B cell (primary cell): ENCODE measurements at regions not wholly inside any gene's neighbourhood (a gene's known extent, or its start where the extent isn't known, plus 50 kb on each side); places are given as distances from the start of the nearest gene placed in this dataset.

Source experiments
- ATAC-seq: fragments of 200-7000 bp; cut with Tn5 transposase; one replicate; pipeline ENCODE4 v1.10.0; 2021; ENCODE audit warnings: low read depth, mild to moderate bottlenecking, moderate number of reproducible peaks, moderate library complexity
- CTCF ChIA-PET: fragments of 350-600 bp; sonication (Branson Sonifier 250); formaldehyde crosslinking; loops from one replicate; lab custom pipeline; 2021; ENCODE audit warnings: antibody characterized with exemption, inconsistent platforms; lab: Charles Lee
- POLR2A ChIA-PET: fragments of 350-600 bp; sonication (Branson Sonifier 250); formaldehyde crosslinking; loops from one replicate; lab custom pipeline; 2021; ENCODE audit warnings: antibody characterized with exemption; lab: Charles Lee
- DNase-seq: peaks from one replicate; pipeline ENCODE4 v3.0.0; 2013
- H2AFZ ChIP-seq: 2 replicates; pipeline ENCODE4 v1.6.1; 2012; ENCODE audit warnings: mild to moderate bottlenecking, low read depth, low read length; ENCODE audit not compliant: insufficient read depth, poor library complexity, severe bottlenecking
- H3K27ac ChIP-seq, 2 donors: 1 replicate in 1 of 2; 2 replicates in 1 of 2; pipeline ENCODE4 v1.5.1; 2012 to 2013; ENCODE audit warnings: low read length in 2 of 2, mild to moderate bottlenecking in 2 of 2, moderate library complexity in 1 of 2
- H3K27me3 ChIP-seq, 4 experiments: fragments of 200-600 bp in 1 of 4; sonication (generic) in 1 of 4; replicated peaks in 1 of 4; 1 replicate in 2 of 4; 2 replicates in 2 of 4; pipeline versions ENCODE4 v1.6.1 to v1.7.0; 2013 to 2016; ENCODE audit warnings: low read length in 3 of 4, mild to moderate bottlenecking in 2 of 4, mixed read lengths in 1 of 4, moderate library complexity in 1 of 4; ENCODE audit not compliant: insufficient read depth in 4 of 4, control insufficient read depth in 3 of 4; ENCODE audit errors: control extremely low read depth in 1 of 4
- H3K36me3 ChIP-seq, 2 experiments: replicated peaks in 1 of 2; 1 replicate in 1 of 2; 2 replicates in 1 of 2; pipeline versions ENCODE4 v1.6.1 to v1.7.1; 2013; ENCODE audit warnings: low read length in 1 of 2; ENCODE audit not compliant: insufficient read depth in 2 of 2, control insufficient read depth in 1 of 2; ENCODE audit errors: control extremely low read depth in 1 of 2, extremely low read depth in 1 of 2
- H3K4me1 ChIP-seq, 2 donors: fragments of 200-600 bp in 1 of 2; sonication (generic) in 1 of 2; 1 replicate in 1 of 2; 2 replicates in 1 of 2; pipeline versions ENCODE4 v1.5.1 to v1.6.1; 2013 to 2017; ENCODE audit warnings: low read length in 2 of 2; ENCODE audit not compliant: control insufficient read depth in 2 of 2, insufficient read depth in 2 of 2
- H3K4me2 ChIP-seq: replicated peaks from 2 replicates; pipeline ENCODE3; 2012; ENCODE audit warnings: mild to moderate bottlenecking, low read depth, low read length; ENCODE audit not compliant: poor library complexity, severe bottlenecking
- H3K4me3 ChIP-seq, 5 experiments: fragments of 200-600 bp in 1 of 5; sonication (generic) in 1 of 5; 1 replicate in 3 of 5; 2 replicates in 2 of 5; pipeline versions ENCODE4 v1.5.1 to v1.7.0; 2011 to 2016; ENCODE audit warnings: low read length in 4 of 5, mild to moderate bottlenecking in 4 of 5, low read depth in 2 of 5, control low read depth in 1 of 5, moderate library complexity in 1 of 5; ENCODE audit not compliant: insufficient read depth in 1 of 5; ENCODE audit errors: control extremely low read depth in 1 of 5, extremely low read depth in 1 of 5
- H3K79me2 ChIP-seq: fragments of 200-600 bp; sonication (generic); one replicate; pipeline ENCODE4 v1.6.0; 2016; ENCODE audit warnings: low read length; ENCODE audit not compliant: control insufficient read depth, insufficient read depth
- H3K9ac ChIP-seq: fragments of 200-600 bp; sonication (generic); 2 replicates; pipeline ENCODE4 v1.6.1; 2017; ENCODE audit warnings: mild to moderate bottlenecking, low read length, moderate library complexity
- H3K9me3 ChIP-seq, 3 donors: one replicate each; pipeline versions ENCODE4 v1.6.1 to v1.7.1; 2013; ENCODE audit warnings: low read length in 2 of 3; ENCODE audit not compliant: control insufficient read depth in 2 of 3, insufficient read depth in 1 of 3; ENCODE audit errors: control extremely low read depth in 1 of 3
- H4K20me1 ChIP-seq: 2 replicates; pipeline ENCODE4 v1.6.0; 2012; ENCODE audit warnings: mild to moderate bottlenecking, low read length; ENCODE audit not compliant: insufficient read depth, control insufficient read depth, poor library complexity, severe bottlenecking
- H3K27ac Mint-ChIP-seq: one replicate; pipeline ENCODE4 v1.8.0; 2021; ENCODE audit warnings: mixed read lengths
- H3K27me3 Mint-ChIP-seq: one replicate; pipeline ENCODE4 v1.8.0; 2021; ENCODE audit warnings: mixed read lengths
- H3K4me1 Mint-ChIP-seq: one replicate; pipeline ENCODE4 v1.8.0; 2021; ENCODE audit warnings: mixed read lengths
- H3K4me3 Mint-ChIP-seq: one replicate; pipeline ENCODE4 v1.8.0; 2021; ENCODE audit warnings: mixed read lengths
- H3K9me3 Mint-ChIP-seq: one replicate; pipeline ENCODE4 v1.8.0; 2022; ENCODE audit warnings: mixed read lengths; ENCODE audit not compliant: insufficient read depth
- EZH2 ChIP-seq: IDR thresholded peaks from 2 replicates; pipeline ENCODE4 v1.6.1; 2012; ENCODE audit warnings: borderline replicate concordance, low read depth, mild to moderate bottlenecking, moderate library complexity, low read length; ENCODE audit not compliant: insufficient read depth, poor library complexity, severe bottlenecking
- WGBS: methylation state at CpG from one replicate; pipeline ENCODE4 v1.1.5; 2013; ENCODE audit warnings: missing lambda C conversion rate; ENCODE audit not compliant: insufficient coverage; 5-methylcytosine and 5-hydroxymethylcytosine counted together
- intact Hi-C: fragments of 100-400 bp; cut with micrococcal nuclease; formaldehyde crosslinking; loops from one replicate; pipeline ENCODE4 v1.10.0; 2022
- TF ChIP-seq, protein P1 (sequence below): fragments of 200-600 bp; IDR thresholded peaks from one replicate; pipeline ENCODE4 v1.8.0; 2022; ENCODE audit warnings: antibody characterized with exemption, mild to moderate bottlenecking

DNA sequence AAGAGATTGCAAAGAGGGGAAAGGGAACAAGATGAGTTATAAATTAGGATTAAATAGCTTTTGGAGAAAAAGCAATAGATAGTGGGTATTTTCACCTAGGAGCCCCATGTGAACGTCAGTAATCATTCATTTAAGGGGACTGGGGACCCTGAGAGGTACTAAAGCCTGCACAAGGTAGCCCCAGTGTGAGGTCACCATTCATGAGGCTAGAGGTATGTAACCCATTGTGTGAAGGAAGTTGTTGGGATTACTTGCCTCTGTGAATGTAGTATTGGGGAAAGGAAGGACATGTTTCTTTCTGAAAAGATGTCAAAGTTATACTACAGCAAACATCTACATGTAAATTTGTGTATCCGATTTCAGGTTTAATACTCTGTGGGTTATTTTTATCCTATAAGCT, 276.8 kb downstream of the TBX15 start:
- CTCF ChIA-PET, result no interaction called here

DNA sequence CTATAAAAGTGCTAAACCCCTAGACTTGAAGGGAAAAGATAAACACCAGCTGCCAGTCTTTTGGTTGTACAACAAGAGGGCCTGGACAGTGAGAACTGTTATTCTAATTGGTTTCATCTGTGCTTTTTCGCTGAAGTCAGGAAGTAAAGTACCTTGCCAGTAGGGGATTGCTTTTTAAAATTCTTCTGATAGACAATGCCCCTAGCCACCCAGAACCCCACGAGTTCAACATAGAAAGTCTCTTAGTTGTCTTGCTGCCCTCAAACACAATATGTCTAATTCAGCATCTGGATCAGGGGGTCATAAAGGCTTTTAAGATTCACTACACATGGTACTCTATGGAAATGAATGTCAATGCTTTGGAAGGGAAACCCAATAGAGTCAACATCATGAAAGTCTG, 289.2 kb downstream of the TBX15 start:
- H3K9me3 ChIP-seq, result no peaks in the 10 kb centered on the region
- H3K27me3 ChIP-seq, result no peaks in the 10 kb centered on the region
- intact Hi-C loops, result no loop called here
- H3K27me3 Mint-ChIP-seq, result no peaks in the 10 kb centered on the region
- no peak overlapping the region for H3K4me3 ChIP-seq
- H3K9me3 Mint-ChIP-seq, result no peaks in the 10 kb centered on the region
- H4K20me1 ChIP-seq, result no peaks in the 10 kb centered on the region
- POLR2A ChIA-PET, result no interaction called here
- H3K4me1 Mint-ChIP-seq, result no peaks in the 10 kb centered on the region
- WGBS, result no CpG with 5 or more reads among the region's 2 CpGs
- CTCF ChIA-PET, result no interaction called here
- H3K4me2 ChIP-seq, result no peak overlapping the region
- DNase-seq (no peak), ATAC-seq (no peak)
- TF ChIP-seq, protein P1, sequence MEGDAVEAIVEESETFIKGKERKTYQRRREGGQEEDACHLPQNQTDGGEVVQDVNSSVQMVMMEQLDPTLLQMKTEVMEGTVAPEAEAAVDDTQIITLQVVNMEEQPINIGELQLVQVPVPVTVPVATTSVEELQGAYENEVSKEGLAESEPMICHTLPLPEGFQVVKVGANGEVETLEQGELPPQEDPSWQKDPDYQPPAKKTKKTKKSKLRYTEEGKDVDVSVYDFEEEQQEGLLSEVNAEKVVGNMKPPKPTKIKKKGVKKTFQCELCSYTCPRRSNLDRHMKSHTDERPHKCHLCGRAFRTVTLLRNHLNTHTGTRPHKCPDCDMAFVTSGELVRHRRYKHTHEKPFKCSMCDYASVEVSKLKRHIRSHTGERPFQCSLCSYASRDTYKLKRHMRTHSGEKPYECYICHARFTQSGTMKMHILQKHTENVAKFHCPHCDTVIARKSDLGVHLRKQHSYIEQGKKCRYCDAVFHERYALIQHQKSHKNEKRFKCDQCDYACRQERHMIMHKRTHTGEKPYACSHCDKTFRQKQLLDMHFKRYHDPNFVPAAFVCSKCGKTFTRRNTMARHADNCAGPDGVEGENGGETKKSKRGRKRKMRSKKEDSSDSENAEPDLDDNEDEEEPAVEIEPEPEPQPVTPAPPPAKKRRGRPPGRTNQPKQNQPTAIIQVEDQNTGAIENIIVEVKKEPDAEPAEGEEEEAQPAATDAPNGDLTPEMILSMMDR, result no peak
- TF ChIP-seq EZH2, result no peak
- H3K36me3 ChIP-seq, result no peaks in the 10 kb centered on the region
- H3K4me3 Mint-ChIP-seq, result no peak overlapping the region
- H3K27ac ChIP-seq, result no peak overlapping the region
- H2AFZ ChIP-seq, result no peak overlapping the region
- H3K27ac Mint-ChIP-seq, result no peak overlapping the region
- H3K9ac ChIP-seq, result no peak overlapping the region
- H3K79me2 ChIP-seq, result no peaks in the 10 kb centered on the region
- H3K4me1 ChIP-seq, result no peaks in the 10 kb centered on the region

More for the DNA sequence above, 276.8 kb downstream of the TBX15 start:
- POLR2A ChIA-PET, result no interaction called here
- Mint-ChIP-seq H3K4me3 (no peak overlapping the region), H3K4me1 (no peaks in the 10 kb centered on the region), H3K9me3 (no peaks in the 10 kb centered on the region), H3K27me3 (no peaks in the 10 kb centered on the region), H3K27ac (no peak overlapping the region)
- no peak overlapping the region for H3K4me2 ChIP-seq
- TF ChIP-seq EZH2, result no peak
- TF ChIP-seq, protein P1, result no peak
- no peaks in the 10 kb centered on the region for H3K79me2 ChIP-seq
- H2AFZ ChIP-seq, result no peak overlapping the region
- H3K4me1 ChIP-seq, result no peaks in the 10 kb centered on the region
- intact Hi-C loops, result no loop called here
- DNase-seq (no peak), ATAC-seq (no peak)
- H3K27ac ChIP-seq, result no peak overlapping the region
- no peak overlapping the region for H3K9ac ChIP-seq
- 22% methylated on average over 1 of the region's 2 CpGs for WGBS
- no peak overlapping the region for H3K4me3 ChIP-seq
- no peaks in the 10 kb centered on the region for H3K27me3 ChIP-seq
- no peaks in the 10 kb centered on the region for H4K20me1 ChIP-seq
- peaks cover 0 to 1% (median 0%) of the 10 kb centered on the region in 3 donors for H3K9me3 ChIP-seq
- no peaks in the 10 kb centered on the region for H3K36me3 ChIP-seq
